ENCODE measurements at regions not wholly inside any gene's neighbourhood (a gene's known extent, or its start where the extent isn't known, plus 50 kb on each side); places are given as distances from the start of the nearest gene placed in this dataset.

GRCh38 chr3:95228416-95228815, 1165.6 kb downstream of the NSUN3 start (continued):
- TF ChIP-seq STAT6 (CRISPR knock-in tag; conservative IDR thresholded peaks at IDR 0.05; ENCODE audit: low read depth) (no peak), IRF2 (CRISPR knock-in tag; IDR thresholded peaks at IDR 0.05; ENCODE audit: borderline replicate concordance, low read depth) (no peak), GTF2I (CRISPR knock-in tag; conservative IDR thresholded peaks at IDR 0.05) (no peak), ZNF671 (CRISPR knock-in tag; IDR thresholded peaks at IDR 0.05) (no peak)

- POLR2A ChIA-PET, result no interaction called here
- no peaks in the 10 kb centered on the region for H3K27me3 Mint-ChIP-seq (ENCODE audit: low read depth)
- ATAC-seq, result no peak
- no peak overlapping the region for H3K27ac Mint-ChIP-seq
- CTCF ChIA-PET, result no interaction called here
- no peaks in the 10 kb centered on the region; the same call in 1 of the 2 replicates for H3K9me3 Mint-ChIP-seq
- H3K4me1 Mint-ChIP-seq, result no peaks in the 10 kb centered on the region
- DNase-seq (ENCODE audit: low spot score), result no peak
- H3K36me3 Mint-ChIP-seq, result no peaks in the 10 kb centered on the region
- no peak overlapping the region for H3K4me3 Mint-ChIP-seq
- TF ChIP-seq CDX4 (CRISPR knock-in tag; IDR thresholded peaks at IDR 0.05; ENCODE audit: borderline replicate concordance), result no peak
- no peak for TF ChIP-seq OVOL2 (CRISPR knock-in tag; IDR thresholded peaks at IDR 0.05; ENCODE audit: borderline replicate concordance)
- no peak for TF ChIP-seq AFF4 (CRISPR knock-in tag; IDR thresholded peaks at IDR 0.05; ENCODE audit: borderline replicate concordance)
- TF ChIP-seq, protein P1, sequence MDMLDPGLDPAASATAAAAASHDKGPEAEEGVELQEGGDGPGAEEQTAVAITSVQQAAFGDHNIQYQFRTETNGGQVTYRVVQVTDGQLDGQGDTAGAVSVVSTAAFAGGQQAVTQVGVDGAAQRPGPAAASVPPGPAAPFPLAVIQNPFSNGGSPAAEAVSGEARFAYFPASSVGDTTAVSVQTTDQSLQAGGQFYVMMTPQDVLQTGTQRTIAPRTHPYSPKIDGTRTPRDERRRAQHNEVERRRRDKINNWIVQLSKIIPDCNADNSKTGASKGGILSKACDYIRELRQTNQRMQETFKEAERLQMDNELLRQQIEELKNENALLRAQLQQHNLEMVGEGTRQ (CRISPR knock-in tag; IDR thresholded peaks at IDR 0.05), result no peak
- TF ChIP-seq ELF4 (CRISPR knock-in tag; IDR thresholded peaks at IDR 0.05; ENCODE audit: low read depth), result no peak
- no peak for TF ChIP-seq ZNF396 (CRISPR knock-in tag; IDR thresholded peaks at IDR 0.05; ENCODE audit: borderline replicate concordance)
- TF ChIP-seq ZNF512 (CRISPR knock-in tag; IDR thresholded peaks at IDR 0.05; ENCODE audit: borderline replicate concordance), result no peak
- no peak for TF ChIP-seq SP1 (CRISPR knock-in tag; conservative IDR thresholded peaks at IDR 0.05)
- no peak for TF ChIP-seq IRF1 (CRISPR knock-in tag; IDR thresholded peaks at IDR 0.05)
- TF ChIP-seq ZNF219 (CRISPR knock-in tag; IDR thresholded peaks at IDR 0.05; ENCODE audit: borderline replicate concordance), result no peak
- TF ChIP-seq JAZF1 (CRISPR knock-in tag; IDR thresholded peaks at IDR 0.05), result no peak
- no peak for TF ChIP-seq RORB (CRISPR knock-in tag; IDR thresholded peaks at IDR 0.05)
These were observed 1173.1 kb downstream of the NSUN3 start for GRCh38 chr3:95235916-95236315.

All from WTC11 (cell line).